ENCODE measurements at regions not wholly inside any gene's neighbourhood (a gene's known extent, or its start where the extent isn't known, plus 50 kb on each side); places are given as distances from the start of the nearest gene placed in this dataset.

DNA sequence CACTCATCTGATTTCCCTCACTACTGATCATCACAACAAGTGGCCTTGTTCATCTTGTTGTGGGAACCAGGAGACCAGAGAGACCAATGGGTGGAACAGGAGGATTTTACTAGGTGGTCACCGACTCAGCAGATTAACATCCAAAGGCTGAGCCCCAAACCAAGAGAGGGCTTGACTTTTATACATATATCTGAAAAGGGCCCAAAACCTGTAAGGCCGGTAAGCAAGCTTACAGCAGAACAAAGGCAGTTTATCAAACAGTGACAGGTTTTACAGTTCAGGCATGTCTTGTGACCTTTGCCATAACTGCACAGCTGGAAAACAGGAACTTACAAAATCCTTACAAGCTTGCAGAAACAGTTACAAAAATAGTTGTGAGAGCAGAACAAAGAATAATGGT, 195.9 kb downstream of the OR13H1 start:
- 87% methylated on average over 2 of the region's 2 CpGs for WGBS
- H3K27ac ChIP-seq (ENCODE audit: low read depth, low read length), result no peak overlapping the region

DNA sequence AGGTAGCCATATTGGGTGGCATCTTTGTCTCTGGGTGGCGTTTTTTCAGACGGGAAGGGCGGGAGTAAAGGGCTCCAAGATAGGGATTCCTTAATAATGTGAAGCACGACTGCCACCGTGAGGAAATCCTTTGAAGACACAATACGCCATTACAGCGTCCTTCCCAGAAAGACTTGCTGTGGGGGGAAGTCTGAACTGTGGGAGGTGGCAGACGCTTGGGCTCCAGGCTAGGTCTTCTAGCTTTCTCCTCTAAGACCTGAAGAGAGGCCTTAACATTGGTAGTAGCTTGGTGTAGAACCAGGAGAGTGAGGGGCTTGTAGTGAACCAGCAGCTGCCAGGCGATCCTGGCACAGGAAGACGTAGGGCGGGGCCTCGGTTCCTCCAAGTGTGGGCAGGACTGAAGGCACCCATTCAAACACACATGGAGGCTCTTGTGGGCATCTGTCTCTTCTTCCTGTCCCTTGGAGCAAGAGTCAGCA, 197.3 kb downstream of the OR13H1 start:
- Histone ChIP-seq H3K4me1 (ENCODE audit: insufficient read depth, low read length) (no peaks in the 10 kb centered on the region), H3K36me3 (ENCODE audit: insufficient read depth, low read length) (peaks cover 79% of the 10 kb centered on the region), H3K27ac (ENCODE audit: low read depth, low read length) (no peak overlapping the region), H3K4me3 (ENCODE audit: low read length) (no peak overlapping the region), H3K9ac (ENCODE audit: low read depth, low read length) (no peak overlapping the region), H3K9me3 (ENCODE audit: insufficient read depth, low read depth, low read length) (peaks cover 4% of the 10 kb centered on the region; the same call in 1 of the 2 replicates), H3K27me3 (ENCODE audit: insufficient read depth, low read length) (no peaks in the 10 kb centered on the region)
- 94% methylated on average over 12 of the region's 12 CpGs for WGBS

More for the DNA sequence above, 195.9 kb downstream of the OR13H1 start:
- Histone ChIP-seq H3K36me3 (ENCODE audit: insufficient read depth, low read length) (peaks cover 81% of the 10 kb centered on the region), H3K27me3 (ENCODE audit: insufficient read depth, low read length) (no peaks in the 10 kb centered on the region), H3K4me3 (ENCODE audit: low read length) (no peak overlapping the region), H3K9me3 (ENCODE audit: insufficient read depth, low read depth, low read length) (peaks cover 4% of the 10 kb centered on the region; the same call in 1 of the 2 replicates), H3K4me1 (ENCODE audit: insufficient read depth, low read length) (no peaks in the 10 kb centered on the region), H3K9ac (ENCODE audit: low read depth, low read length) (no peak overlapping the region)

DNA sequence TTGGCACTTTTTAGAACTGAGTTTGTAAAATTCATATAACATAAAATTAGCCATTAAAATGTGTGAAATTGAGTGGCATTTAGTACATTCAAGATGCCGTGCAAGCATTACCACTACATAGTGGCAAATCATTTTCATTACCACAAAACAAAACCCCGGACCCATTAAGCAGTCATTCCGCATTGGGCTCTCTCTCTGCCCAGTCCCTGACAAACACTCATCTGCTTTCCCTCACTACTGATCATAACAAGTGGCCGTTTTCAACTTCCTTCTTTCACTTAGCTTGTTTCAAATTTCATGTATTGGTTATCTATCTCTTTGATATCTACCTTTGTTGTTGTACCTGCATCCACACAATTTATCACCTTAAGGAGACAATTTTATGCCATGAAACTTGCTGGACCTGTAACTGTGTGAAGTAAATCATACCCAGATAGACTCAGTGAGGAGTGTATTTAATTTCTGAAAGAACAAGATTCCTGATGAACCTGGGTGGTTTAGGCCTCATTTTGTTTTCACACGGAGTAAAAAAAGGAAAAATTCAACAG, 202.1 kb downstream of the OR13H1 start:
- peaks cover 89% of the 10 kb centered on the region for H3K36me3 ChIP-seq (ENCODE audit: insufficient read depth, low read length)
- no peak overlapping the region for H3K27ac ChIP-seq (ENCODE audit: low read depth, low read length)
- no peak overlapping the region for H3K9ac ChIP-seq (ENCODE audit: low read depth, low read length)
- 96% methylated on average over 5 of the region's 5 CpGs for WGBS
- no peaks in the 10 kb centered on the region for H3K27me3 ChIP-seq (ENCODE audit: insufficient read depth, low read length)
- no peaks in the 10 kb centered on the region for H3K4me1 ChIP-seq (ENCODE audit: insufficient read depth, low read length)
- no peak overlapping the region for H3K4me3 ChIP-seq (ENCODE audit: low read length)
- peaks cover 3% of the 10 kb centered on the region; the same call in 1 of the 2 replicates for H3K9me3 ChIP-seq (ENCODE audit: insufficient read depth, low read depth, low read length)

GRCh38 chrX:131746491-131746968, 202.7 kb downstream of the OR13H1 start:
- Histone ChIP-seq H3K4me3 (ENCODE audit: low read length) (no peak overlapping the region), H3K9me3 (ENCODE audit: insufficient read depth, low read depth, low read length) (no peaks in the 10 kb centered on the region), H3K27me3 (ENCODE audit: insufficient read depth, low read length) (no peaks in the 10 kb centered on the region), H3K4me1 (ENCODE audit: insufficient read depth, low read length) (no peaks in the 10 kb centered on the region), H3K27ac (ENCODE audit: low read depth, low read length) (no peak overlapping the region), H3K36me3 (ENCODE audit: insufficient read depth, low read length) (peaks cover 88% of the 10 kb centered on the region), H3K9ac (ENCODE audit: low read depth, low read length) (no peak overlapping the region)
- WGBS, result 93% methylated on average over 14 of the region's 14 CpGs

DNA sequence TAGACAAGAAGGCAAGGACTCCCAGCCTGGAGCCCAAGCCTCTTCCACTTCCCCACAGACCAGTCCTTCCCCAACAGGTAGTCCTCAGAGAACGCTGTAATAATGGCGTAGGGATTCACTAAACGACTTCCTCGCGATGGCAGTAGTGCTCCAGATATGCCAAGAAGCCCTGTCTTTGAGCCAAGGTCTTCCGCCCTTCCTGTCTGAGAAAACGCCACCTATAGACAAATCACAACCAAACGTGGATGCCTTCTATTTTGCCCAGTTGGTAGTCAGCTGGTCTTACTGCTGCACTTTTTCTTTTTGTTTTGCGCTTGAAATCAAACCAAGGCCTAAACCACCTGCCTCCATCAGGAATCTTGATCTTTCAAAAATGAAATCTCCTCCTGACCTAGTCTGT, 203.3 kb downstream of the OR13H1 start:
- Histone ChIP-seq H3K27me3 (ENCODE audit: insufficient read depth, low read length) (no peaks in the 10 kb centered on the region), H3K4me3 (ENCODE audit: low read length) (no peak overlapping the region), H3K4me1 (ENCODE audit: insufficient read depth, low read length) (no peaks in the 10 kb centered on the region), H3K9ac (ENCODE audit: low read depth, low read length) (no peak overlapping the region), H3K9me3 (ENCODE audit: insufficient read depth, low read depth, low read length) (no peaks in the 10 kb centered on the region), H3K36me3 (ENCODE audit: insufficient read depth, low read length) (peaks cover 88% of the 10 kb centered on the region), H3K27ac (ENCODE audit: low read depth, low read length) (no peak overlapping the region)
- 95% methylated on average over 9 of the region's 9 CpGs for WGBS

- Histone ChIP-seq H3K27me3 (ENCODE audit: insufficient read depth, low read length) (no peaks in the 10 kb centered on the region), H3K9ac (ENCODE audit: low read depth, low read length) (no peak overlapping the region), H3K4me1 (ENCODE audit: insufficient read depth, low read length) (no peaks in the 10 kb centered on the region), H3K4me3 (ENCODE audit: low read length) (no peak overlapping the region), H3K27ac (ENCODE audit: low read depth, low read length) (no peak overlapping the region), H3K9me3 (ENCODE audit: insufficient read depth, low read depth, low read length) (no peaks in the 10 kb centered on the region), H3K36me3 (ENCODE audit: insufficient read depth, low read length) (peaks cover 89% of the 10 kb centered on the region)
- WGBS, result 92% methylated on average over 23 of the region's 24 CpGs
Observed at GRCh38 chrX:131752493-131753198, 208.8 kb downstream of the OR13H1 start.

DNA sequence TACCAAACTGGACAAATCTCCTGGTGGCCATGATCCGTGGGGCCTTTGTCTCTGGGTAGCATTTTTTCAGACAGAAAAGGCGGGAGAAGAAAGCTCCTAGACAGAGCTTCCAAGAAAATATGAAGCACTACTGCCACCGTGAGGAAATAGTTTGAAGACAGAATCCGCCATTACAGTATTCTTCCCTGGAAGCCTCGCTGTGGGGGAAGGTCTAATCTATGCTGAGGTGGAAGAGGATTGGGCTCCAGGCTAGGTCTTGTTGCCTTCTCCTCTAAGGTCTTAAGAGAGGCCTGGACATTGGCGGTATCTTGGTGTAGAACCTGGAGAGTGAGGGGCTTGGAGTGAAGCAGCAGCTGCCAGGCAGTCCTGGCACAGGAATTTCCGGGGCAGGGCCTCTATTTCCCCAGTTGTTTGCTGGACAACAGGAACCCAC, 218.9 kb downstream of the OR13H1 start:
- Histone ChIP-seq H3K27me3 (ENCODE audit: insufficient read depth, low read length) (no peaks in the 10 kb centered on the region), H3K4me1 (ENCODE audit: insufficient read depth, low read length) (no peaks in the 10 kb centered on the region), H3K27ac (ENCODE audit: low read depth, low read length) (no peak overlapping the region), H3K4me3 (ENCODE audit: low read length) (no peak overlapping the region), H3K9me3 (ENCODE audit: insufficient read depth, low read depth, low read length) (no peaks in the 10 kb centered on the region), H3K36me3 (ENCODE audit: insufficient read depth, low read length) (peaks cover 75% of the 10 kb centered on the region), H3K9ac (ENCODE audit: low read depth, low read length) (no peak overlapping the region)
- WGBS, result 96% methylated on average over 7 of the region's 7 CpGs

DNA sequence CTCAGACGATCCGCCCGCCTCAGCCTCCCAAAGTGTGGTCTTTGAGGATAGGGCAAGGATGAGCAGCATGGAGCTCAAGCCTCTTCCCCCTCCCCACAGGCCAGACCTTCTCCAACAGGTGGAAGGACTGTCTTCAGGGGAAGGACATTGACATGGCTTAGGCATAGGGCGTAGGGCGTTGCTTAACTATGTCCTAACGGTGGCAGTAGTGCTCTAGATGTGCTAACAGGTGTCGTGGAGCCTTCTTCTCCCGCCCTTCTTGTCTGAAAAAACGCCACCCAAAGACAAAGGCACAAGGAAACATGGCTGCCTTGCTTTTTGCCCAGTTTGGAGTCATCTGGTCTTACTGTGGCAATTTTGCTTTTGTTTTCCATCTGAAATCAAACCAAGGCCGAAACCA, 219.8 kb downstream of the OR13H1 start:
- Histone ChIP-seq H3K4me3 (ENCODE audit: low read length) (no peak overlapping the region), H3K27ac (ENCODE audit: low read depth, low read length) (no peak overlapping the region), H3K9ac (ENCODE audit: low read depth, low read length) (no peak overlapping the region), H3K36me3 (ENCODE audit: insufficient read depth, low read length) (peaks cover 80% of the 10 kb centered on the region), H3K9me3 (ENCODE audit: insufficient read depth, low read depth, low read length) (no peaks in the 10 kb centered on the region), H3K27me3 (ENCODE audit: insufficient read depth, low read length) (no peaks in the 10 kb centered on the region), H3K4me1 (ENCODE audit: insufficient read depth, low read length) (no peaks in the 10 kb centered on the region)
- whole genome bisulfite sequencing, result 90% methylated on average over 7 of the region's 10 CpGs

DNA sequence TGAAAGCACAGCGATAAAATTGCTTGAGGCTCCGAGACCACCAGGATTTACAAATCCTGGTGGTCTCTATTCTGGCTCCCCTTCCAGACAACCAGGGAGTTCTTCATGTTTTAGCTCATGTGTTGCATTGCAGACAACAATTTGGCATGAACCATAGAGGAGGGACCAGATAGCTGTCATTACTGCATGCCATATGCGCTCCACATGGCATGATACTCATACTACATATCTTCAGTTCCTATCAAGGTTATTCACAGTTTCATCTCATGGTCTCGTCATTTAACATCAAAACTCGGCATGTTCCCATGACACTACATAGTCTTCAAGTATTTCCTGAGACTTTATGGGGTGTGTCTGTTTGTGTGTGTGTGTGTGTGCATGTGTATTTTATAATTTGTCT, 220.3 kb downstream of the OR13H1 start:
- no peak overlapping the region for H3K9ac ChIP-seq (ENCODE audit: low read depth, low read length)
- no peak overlapping the region for H3K4me3 ChIP-seq (ENCODE audit: low read length)
- H3K36me3 ChIP-seq (ENCODE audit: insufficient read depth, low read length), result peaks cover 80% of the 10 kb centered on the region
- H3K4me1 ChIP-seq (ENCODE audit: insufficient read depth, low read length), result no peaks in the 10 kb centered on the region
- over 99% methylated on average over 5 of the region's 5 CpGs for WGBS
- no peaks in the 10 kb centered on the region for H3K9me3 ChIP-seq (ENCODE audit: insufficient read depth, low read depth, low read length)
- H3K27me3 ChIP-seq (ENCODE audit: insufficient read depth, low read length), result no peaks in the 10 kb centered on the region
- H3K27ac ChIP-seq (ENCODE audit: low read depth, low read length), result no peak overlapping the region

GRCh38 chrX:131778269-131779218, 234.7 kb downstream of the OR13H1 start:
- H3K9me3 ChIP-seq (ENCODE audit: insufficient read depth, low read depth, low read length), result no peaks in the 10 kb centered on the region
- no peaks in the 10 kb centered on the region for H3K4me1 ChIP-seq (ENCODE audit: insufficient read depth, low read length)
- H3K36me3 ChIP-seq (ENCODE audit: insufficient read depth, low read length), result peaks cover 93% of the 10 kb centered on the region
- WGBS, result 97% methylated on average over 18 of the region's 18 CpGs
- H3K9ac ChIP-seq (ENCODE audit: low read depth, low read length), result no peak overlapping the region
- no peak overlapping the region for H3K27ac ChIP-seq (ENCODE audit: low read depth, low read length)
- H3K27me3 ChIP-seq (ENCODE audit: insufficient read depth, low read length), result no peaks in the 10 kb centered on the region
- no peak overlapping the region for H3K4me3 ChIP-seq (ENCODE audit: low read length)

GRCh38 chrX:131779306-131779705, 235.4 kb downstream of the OR13H1 start:
- WGBS, result 95% methylated on average over 6 of the region's 7 CpGs
- no peaks in the 10 kb centered on the region for H3K4me1 ChIP-seq (ENCODE audit: insufficient read depth, low read length)
- peaks cover 94% of the 10 kb centered on the region for H3K36me3 ChIP-seq (ENCODE audit: insufficient read depth, low read length)
- H3K27me3 ChIP-seq (ENCODE audit: insufficient read depth, low read length), result no peaks in the 10 kb centered on the region
- no peaks in the 10 kb centered on the region for H3K9me3 ChIP-seq (ENCODE audit: insufficient read depth, low read depth, low read length)
- no peak overlapping the region for H3K27ac ChIP-seq (ENCODE audit: low read depth, low read length)
- H3K9ac ChIP-seq (ENCODE audit: low read depth, low read length), result no peak overlapping the region
- H3K4me3 ChIP-seq (ENCODE audit: low read length), result no peak overlapping the region
